ENCODE measurements at regions not wholly inside any gene's neighbourhood (a gene's known extent, or its start where the extent isn't known, plus 50 kb on each side); places are given as distances from the start of the nearest gene placed in this dataset.
A peak's percentile ranks its signal among the peaks of the same experiment; 100 is the strongest.

DNA sequence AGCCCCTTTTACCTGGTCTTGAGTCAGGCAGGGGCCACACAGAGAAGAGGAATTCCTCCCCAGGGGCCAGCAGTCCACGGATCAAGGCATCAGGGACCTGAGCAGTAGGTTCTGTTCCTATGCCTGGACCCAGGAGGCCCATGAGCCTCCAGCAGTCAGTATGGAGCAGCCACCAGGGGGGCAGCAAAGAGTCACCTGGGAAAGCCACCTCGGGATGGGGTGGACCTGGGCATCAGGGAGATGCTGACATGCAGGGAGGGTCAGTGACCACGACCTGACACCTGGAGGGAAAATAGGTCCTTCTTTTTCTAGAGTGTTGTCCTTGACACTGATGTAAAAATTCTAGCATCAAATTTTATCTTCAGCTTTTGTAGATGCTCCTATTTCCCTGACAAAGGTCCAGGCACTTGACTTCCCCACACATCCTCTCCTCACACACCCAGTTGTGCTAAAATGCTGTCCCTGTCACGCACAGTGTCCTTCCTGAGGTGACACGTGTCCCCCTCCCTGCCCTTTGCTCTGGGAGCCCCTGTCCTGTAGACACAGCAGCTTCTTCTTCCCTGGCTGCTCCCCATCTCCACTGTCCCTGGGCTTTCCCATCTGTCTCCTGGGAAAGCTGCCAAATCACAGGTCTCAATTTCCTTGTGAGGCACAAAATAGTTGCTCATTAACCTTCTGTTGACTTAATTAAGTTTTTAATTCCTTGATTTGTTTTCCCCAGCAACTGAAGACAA, 70.0 kb upstream of the IGLL5 start:
- Mint-ChIP-seq H3K4me3 (peak overlapping the region in 7 of 8 donors; percentile 76 to 91 (median 81)), H3K4me1 (peaks cover 79 to 98% (median 90%) of the 10 kb centered on the region in 4 donors)

GRCh38 chr22:22818202-22818538, 69.4 kb upstream of the IGLL5 start:
- H3K27me3 ChIP-seq (ENCODE audit: insufficient read depth, low read length), result no peaks in the 10 kb centered on the region
- no peak for DNase-seq
- H3K4me3 Mint-ChIP-seq, result peak overlapping the region in 7 of 8 donors; percentile 76 to 91 (median 81)
- H3K27ac ChIP-seq (ENCODE audit: low read depth, low read length), result no peak overlapping the region
- H3K27ac Mint-ChIP-seq, result peak overlapping the region; percentile 88 to 97 (median 96)
- H3K27me3 Mint-ChIP-seq, result no peaks in the 10 kb centered on the region
- H3K36me3 Mint-ChIP-seq, result no peaks in the 10 kb centered on the region
- H3K4me1 ChIP-seq (ENCODE audit: insufficient read depth, low read length), result peaks cover 91% of the 10 kb centered on the region
- H3K9me3 Mint-ChIP-seq, result peaks cover 0 to 4% (median 0%) of the 10 kb centered on the region in 8 donors
- H3K4me1 Mint-ChIP-seq, result peaks cover 82 to 98% (median 91%) of the 10 kb centered on the region in 4 donors
- H3K4me3 ChIP-seq (ENCODE audit: low read length in 2 of 2), result no peak overlapping the region
- intact Hi-C loops (cut with micrococcal nuclease), result loop anchor here (2.0 kb wide), 1 partner anchor 31 kb away; no protein-coding TSS in a partner anchor
- ChIA-PET CTCF (ENCODE audit: partially characterized antibody) (interaction anchor here (0.7 to 20.9 kb wide), 13 partner anchors 9 to 72 kb away, joined by 3 to 560 read pairs (median 5); no protein-coding TSS in a partner anchor), POLR2A (ENCODE audit: partially characterized antibody) (interaction anchor here (0.7 to 15.8 kb wide), 15 partner anchors 9 to 72 kb away, joined by 3 to 250 read pairs (median 6); no protein-coding TSS in a partner anchor)
- H3K36me3 ChIP-seq (ENCODE audit: insufficient read depth, low read length), result no peaks in the 10 kb centered on the region
- no peaks in the 10 kb centered on the region for H3K9me3 ChIP-seq (ENCODE audit: control insufficient read depth in 1 of 2, low read length in 2 of 2)

More for the DNA sequence above, 70.0 kb upstream of the IGLL5 start:
- intact Hi-C loops (cut with micrococcal nuclease), result loop anchor here (2.0 kb wide), 1 partner anchor 31 kb away; no protein-coding TSS in a partner anchor
- Mint-ChIP-seq H3K27me3 (no peaks in the 10 kb centered on the region), H3K9me3 (peaks cover 0 to 4% (median 0%) of the 10 kb centered on the region in 8 donors), H3K36me3 (no peaks in the 10 kb centered on the region), H3K27ac (peak overlapping the region; percentile 88 to 97 (median 96))
- Histone ChIP-seq H3K4me1 (ENCODE audit: insufficient read depth, low read length) (peaks cover 86% of the 10 kb centered on the region), H3K36me3 (ENCODE audit: insufficient read depth, low read length) (no peaks in the 10 kb centered on the region), H3K27me3 (ENCODE audit: insufficient read depth, low read length) (no peaks in the 10 kb centered on the region), H3K27ac (ENCODE audit: low read depth, low read length) (no peak overlapping the region), H3K9me3 (ENCODE audit: control insufficient read depth in 1 of 2, low read length in 2 of 2) (no peaks in the 10 kb centered on the region), H3K4me3 (ENCODE audit: low read length in 2 of 2) (no peak overlapping the region)
- CTCF ChIA-PET (ENCODE audit: partially characterized antibody), result interaction anchor here (1.6 to 20.9 kb wide), 9 partner anchors 8 to 65 kb away, joined by 4 to 560 read pairs (median 27); no protein-coding TSS in a partner anchor
- POLR2A ChIA-PET (ENCODE audit: partially characterized antibody), result interaction anchor here (1.4 to 15.8 kb wide), 6 partner anchors 13 to 66 kb away, joined by 3 to 250 read pairs (median 52); no protein-coding TSS in a partner anchor
- no peak for DNase-seq

DNA sequence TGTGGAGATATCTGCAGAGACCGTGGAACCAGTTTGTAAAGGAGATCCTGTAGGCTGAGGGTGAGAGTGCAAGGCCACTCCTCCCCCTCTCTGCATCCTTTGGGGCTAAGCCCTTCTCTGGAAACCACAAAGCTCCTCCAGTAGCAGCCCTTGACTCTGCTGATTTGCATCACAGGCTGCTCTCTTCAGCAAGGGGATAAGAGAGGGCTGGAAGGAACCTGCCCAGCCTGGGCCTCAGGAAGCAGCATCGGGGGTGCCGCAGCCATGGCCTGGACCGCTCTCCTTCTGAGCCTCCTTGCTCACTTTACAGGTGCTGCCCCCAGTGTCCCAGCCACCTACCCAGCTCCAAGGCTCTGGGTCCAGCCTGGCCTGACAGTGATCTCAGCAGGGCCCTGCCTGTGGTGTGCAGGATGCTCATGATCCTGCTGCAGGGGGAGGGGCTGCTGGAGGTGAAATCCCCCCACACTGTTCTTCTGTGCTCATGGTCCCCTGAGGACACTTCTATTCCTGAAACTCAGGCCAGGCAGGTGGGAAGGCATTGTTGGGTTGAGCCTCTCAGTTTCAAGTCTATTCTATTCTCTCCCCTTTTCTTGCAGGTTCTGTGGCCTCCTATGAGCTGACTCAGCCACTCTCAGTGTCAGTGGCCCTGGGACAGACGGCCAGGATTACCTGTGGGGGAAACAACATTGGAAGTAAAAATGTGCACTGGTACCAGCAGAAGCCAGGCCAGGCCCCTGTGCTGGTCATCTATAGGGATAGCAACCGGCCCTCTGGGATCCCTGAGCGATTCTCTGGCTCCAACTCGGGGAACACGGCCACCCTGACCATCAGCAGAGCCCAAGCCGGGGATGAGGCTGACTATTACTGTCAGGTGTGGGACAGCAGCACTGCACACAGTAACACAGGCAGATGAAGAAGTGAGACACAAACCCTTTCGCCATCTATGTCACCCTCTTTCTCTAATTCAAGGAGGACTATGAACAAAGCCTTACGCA, 68.5 kb upstream of the IGLL5 start:
- no peaks in the 10 kb centered on the region for H3K36me3 ChIP-seq (ENCODE audit: insufficient read depth, low read length)
- CTCF ChIA-PET (ENCODE audit: partially characterized antibody), result interaction anchor here (0.7 to 20.9 kb wide), 13 partner anchors 10 to 73 kb away, joined by 3 to 560 read pairs (median 5); no protein-coding TSS in a partner anchor
- H3K9me3 ChIP-seq (ENCODE audit: control insufficient read depth in 1 of 2, low read length in 2 of 2), result no peaks in the 10 kb centered on the region
- peaks cover 96% of the 10 kb centered on the region for H3K4me1 ChIP-seq (ENCODE audit: insufficient read depth, low read length)
- Mint-ChIP-seq H3K4me1 (peaks cover 84 to 99% (median 94%) of the 10 kb centered on the region in 4 donors), H3K27me3 (no peaks in the 10 kb centered on the region), H3K36me3 (no peaks in the 10 kb centered on the region), H3K9me3 (peaks cover 0 to 4% (median 0%) of the 10 kb centered on the region in 8 donors), H3K4me3 (peak overlapping the region; percentile 76 to 91 (median 81)), H3K27ac (peak overlapping the region; percentile 88 to 97 (median 96))
- peak overlapping the region in 1 of 2 donors; percentile 62 for H3K4me3 ChIP-seq (ENCODE audit: low read length in 2 of 2)
- H3K27ac ChIP-seq (ENCODE audit: low read depth, low read length), result peak overlapping the region; percentile 58
- peak; percentile 56 to 59 (median 58) for DNase-seq
- H3K27me3 ChIP-seq (ENCODE audit: insufficient read depth, low read length), result no peaks in the 10 kb centered on the region
- intact Hi-C loops (cut with micrococcal nuclease), result loop anchor here (2.0 kb wide), 1 partner anchor 30 kb away; no protein-coding TSS in a partner anchor
- POLR2A ChIA-PET (ENCODE audit: partially characterized antibody), result interaction anchor here (0.7 to 15.8 kb wide), 23 partner anchors 9 to 326 kb away, joined by 3 to 250 read pairs (median 5); partner anchors contain the start of gene RAB36

DNA sequence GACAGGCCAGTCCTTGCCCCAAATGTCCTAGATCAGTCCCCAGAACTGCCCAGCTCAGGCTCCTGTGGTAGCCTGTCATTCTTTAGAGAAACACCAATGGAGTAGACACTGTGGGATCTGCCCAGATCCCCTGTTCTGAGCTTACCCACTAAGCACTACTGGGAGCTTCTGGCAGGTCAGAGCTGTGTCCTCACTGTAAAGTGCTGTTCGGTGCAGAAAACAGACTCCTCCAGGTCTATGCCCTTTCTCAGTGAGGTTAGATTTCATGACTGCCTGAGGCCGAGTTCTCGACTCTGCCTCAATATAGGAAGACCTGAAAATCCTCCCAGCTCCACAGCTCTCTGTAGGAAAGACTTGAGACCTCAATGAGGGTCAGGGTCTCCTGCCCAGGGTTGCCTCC, 67.5 kb upstream of the IGLL5 start:
- Histone ChIP-seq H3K9me3 (ENCODE audit: control insufficient read depth in 1 of 2, low read length in 2 of 2) (no peaks in the 10 kb centered on the region), H3K27ac (ENCODE audit: low read depth, low read length) (peak overlapping the region; percentile 58), H3K36me3 (ENCODE audit: insufficient read depth, low read length) (no peaks in the 10 kb centered on the region), H3K27me3 (ENCODE audit: insufficient read depth, low read length) (no peaks in the 10 kb centered on the region), H3K4me1 (ENCODE audit: insufficient read depth, low read length) (peaks cover 96% of the 10 kb centered on the region), H3K4me3 (ENCODE audit: low read length in 2 of 2) (peak overlapping the region; percentile 1 to 62)
- ChIA-PET CTCF (ENCODE audit: partially characterized antibody) (interaction anchor here (0.8 to 20.9 kb wide), 8 partner anchors 8 to 65 kb away, joined by 3 to 560 read pairs (median 16); no protein-coding TSS in a partner anchor), POLR2A (ENCODE audit: partially characterized antibody) (interaction anchor here (0.9 to 15.8 kb wide), 16 partner anchors 10 to 325 kb away, joined by 3 to 250 read pairs (median 10); partner anchors contain the start of gene RAB36)
- Mint-ChIP-seq H3K27me3 (no peaks in the 10 kb centered on the region), H3K36me3 (no peaks in the 10 kb centered on the region), H3K27ac (peak overlapping the region; percentile 88 to 97 (median 96)), H3K4me1 (peaks cover 81 to 99% (median 92%) of the 10 kb centered on the region in 4 donors), H3K9me3 (peaks cover 0 to 4% (median 0%) of the 10 kb centered on the region in 8 donors), H3K4me3 (peak overlapping the region; percentile 76 to 91 (median 81))
- intact Hi-C loops (cut with micrococcal nuclease), result no loop called here
- no peak for DNase-seq

GRCh38 chr22:22820626-22821025, 67.0 kb upstream of the IGLL5 start:
- Histone ChIP-seq H3K4me1 (ENCODE audit: insufficient read depth, low read length) (peaks cover 96% of the 10 kb centered on the region), H3K27ac (ENCODE audit: low read depth, low read length) (peak overlapping the region; percentile 58), H3K4me3 (ENCODE audit: low read length in 2 of 2) (peak overlapping the region; percentile 1 to 62), H3K9me3 (ENCODE audit: control insufficient read depth in 1 of 2, low read length in 2 of 2) (no peaks in the 10 kb centered on the region), H3K27me3 (ENCODE audit: insufficient read depth, low read length) (no peaks in the 10 kb centered on the region), H3K36me3 (ENCODE audit: insufficient read depth, low read length) (no peaks in the 10 kb centered on the region)
- Mint-ChIP-seq H3K27ac (peak overlapping the region; percentile 88 to 97 (median 96)), H3K9me3 (peaks cover 0 to 4% (median 0%) of the 10 kb centered on the region in 8 donors), H3K4me1 (peaks cover 83 to 99% (median 92%) of the 10 kb centered on the region in 4 donors), H3K27me3 (no peaks in the 10 kb centered on the region), H3K4me3 (peak overlapping the region; percentile 76 to 91 (median 81)), H3K36me3 (no peaks in the 10 kb centered on the region)
- intact Hi-C loops (cut with micrococcal nuclease), result no loop called here
- ChIA-PET CTCF (ENCODE audit: partially characterized antibody) (interaction anchor here (0.8 to 20.9 kb wide), 8 partner anchors 8 to 66 kb away, joined by 3 to 560 read pairs (median 16); no protein-coding TSS in a partner anchor), POLR2A (ENCODE audit: partially characterized antibody) (interaction anchor here (0.9 to 15.8 kb wide), 13 partner anchors 10 to 324 kb away, joined by 3 to 250 read pairs (median 24); partner anchors contain the start of gene RAB36)
- DNase-seq, result peak; percentile 67 to 77 (median 69)

DNA sequence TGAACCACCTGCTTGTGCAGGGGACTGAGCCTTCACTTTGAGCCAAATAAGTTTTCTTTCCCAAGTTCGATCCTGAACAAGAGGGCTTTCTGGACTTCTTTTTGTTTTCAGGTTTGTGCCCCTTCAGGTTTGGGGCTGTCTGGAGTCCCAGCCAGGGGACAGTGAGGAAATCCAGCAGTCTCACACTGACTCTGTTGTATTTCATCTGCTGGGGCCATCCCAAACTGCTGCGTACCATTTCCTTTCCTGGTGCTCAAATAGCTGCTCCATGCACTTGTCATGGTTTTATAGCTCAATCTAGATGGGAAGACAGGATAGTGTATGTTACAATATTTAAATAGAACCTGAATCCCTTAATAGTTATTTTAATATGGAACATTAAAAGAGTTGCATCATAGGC, 66.3 kb upstream of the IGLL5 start:
- H3K27ac Mint-ChIP-seq, result peak overlapping the region; percentile 91 to 96 (median 94)
- Histone ChIP-seq H3K9me3 (ENCODE audit: control insufficient read depth in 1 of 2, low read length in 2 of 2) (no peaks in the 10 kb centered on the region), H3K27me3 (ENCODE audit: insufficient read depth, low read length) (no peaks in the 10 kb centered on the region), H3K36me3 (ENCODE audit: insufficient read depth, low read length) (no peaks in the 10 kb centered on the region), H3K27ac (ENCODE audit: low read depth, low read length) (peak overlapping the region; percentile 50), H3K4me3 (ENCODE audit: low read length in 2 of 2) (no peak overlapping the region), H3K4me1 (ENCODE audit: insufficient read depth, low read length) (peaks cover 89% of the 10 kb centered on the region)
- no peaks in the 10 kb centered on the region for H3K27me3 Mint-ChIP-seq
- no peaks in the 10 kb centered on the region for H3K9me3 Mint-ChIP-seq
- intact Hi-C loops (cut with micrococcal nuclease), result no loop called here
- no peak for DNase-seq
- POLR2A ChIA-PET (ENCODE audit: partially characterized antibody), result interaction anchor here (1.5 to 15.8 kb wide), 5 partner anchors 11 to 64 kb away, joined by 9 to 250 read pairs (median 18); no protein-coding TSS in a partner anchor
- CTCF ChIA-PET (ENCODE audit: partially characterized antibody), result interaction anchor here (1.0 to 20.9 kb wide), 5 partner anchors 8 to 67 kb away, joined by 3 to 560 read pairs (median 25); no protein-coding TSS in a partner anchor
- H3K4me3 Mint-ChIP-seq, result peak overlapping the region in 7 of 8 donors; percentile 69 to 83 (median 76)
- H3K4me1 Mint-ChIP-seq, result peaks cover 81 to 99% (median 90%) of the 10 kb centered on the region in 4 donors
- peaks cover 0 to 2% of the 10 kb centered on the region in 2 donors for H3K36me3 Mint-ChIP-seq
